Neural cell (in vitro differentiated cells): ENCODE measurements at regions not wholly inside any gene's neighbourhood (a gene's known extent, or its start where the extent isn't known, plus 50 kb on each side); places are given as distances from the start of the nearest gene placed in this dataset.

Source experiments
- H2AFZ ChIP-seq: fragments of 200-600, 300-800 bp; sonication (generic), shearing (Covaris generic); 2 replicates; pipeline ENCODE4 v1.6.0; 2014; ENCODE audit warnings: low read depth, mild to moderate bottlenecking, antibody characterized with exemption, low read length, moderate library complexity
- H3F3A ChIP-seq: fragments of 200-600 bp; shearing (Covaris generic); 2 replicates; pipeline ENCODE4 v1.6.1; 2016; ENCODE audit warnings: mild to moderate bottlenecking, moderate library complexity, mixed read lengths, antibody characterized with exemption, low read length; ENCODE audit not compliant: insufficient read depth, poor library complexity, severe bottlenecking
- H3K27ac ChIP-seq: fragments of 200-600, 300-800 bp; sonication (generic), shearing (Covaris generic); 2 replicates; pipeline ENCODE4 v1.5.1; 2014; ENCODE audit warnings: mild to moderate bottlenecking, low read length, moderate library complexity
- H3K27me3 ChIP-seq: fragments of 300-800, 200-600 bp; sonication (generic), shearing (Covaris generic); 2 replicates; pipeline ENCODE4 v1.6.0; 2014; ENCODE audit warnings: mild to moderate bottlenecking, low read depth, low read length, moderate library complexity; ENCODE audit not compliant: insufficient read depth
- H3K36me3 ChIP-seq: fragments of 300-800, 200-600 bp; sonication (generic), shearing (Covaris generic); 2 replicates; pipeline ENCODE4 v1.5.1; 2014; ENCODE audit warnings: mild to moderate bottlenecking, antibody characterized with exemption, low read length, moderate library complexity; ENCODE audit not compliant: insufficient read depth
- H3K4me2 ChIP-seq: fragments of 300-800, 200-600 bp; sonication (generic), shearing (Covaris generic); 2 replicates; pipeline ENCODE4 v1.6.0; 2014; ENCODE audit warnings: mild to moderate bottlenecking, low read length
- H3K4me3 ChIP-seq: fragments of 300-800, 200-600 bp; sonication (generic), shearing (Covaris generic); 2 replicates; pipeline ENCODE4 v1.5.1; 2014; ENCODE audit warnings: mild to moderate bottlenecking, low read length, moderate library complexity
- H3K79me2 ChIP-seq: fragments of 200-600 bp; shearing (Covaris generic); replicated peaks from 2 replicates; pipeline ENCODE4 v1.6.0; 2014; ENCODE audit warnings: mild to moderate bottlenecking, low read length, moderate library complexity; ENCODE audit not compliant: insufficient read depth
- H3K9ac ChIP-seq: fragments of 300-800, 200-600 bp; sonication (generic), shearing (Covaris generic); 2 replicates; pipeline ENCODE4 v1.6.1; 2016; ENCODE audit warnings: mild to moderate bottlenecking, low read length, mixed read lengths
- H3K9me2 ChIP-seq: fragments of 200-600 bp; shearing (Covaris generic); 2 replicates; pipeline ENCODE4 v1.6.1; 2016; ENCODE audit warnings: mild to moderate bottlenecking, low read length, mixed read lengths; ENCODE audit not compliant: insufficient read depth
- H3K9me3 ChIP-seq: fragments of 200-600, 300-800 bp; sonication (generic), shearing (Covaris generic); 2 replicates; pipeline ENCODE4 v1.6.1; 2016; ENCODE audit warnings: mild to moderate bottlenecking, mixed run types, low read length, moderate library complexity, mixed read lengths
- H4K20me1 ChIP-seq: fragments of 200-600 bp; shearing (Covaris generic); 2 replicates; pipeline ENCODE4 v1.6.1; 2016; ENCODE audit warnings: mild to moderate bottlenecking, mixed run types; ENCODE audit not compliant: insufficient read depth
- EP300 ChIP-seq: fragments of 450-650 bp; conservative IDR thresholded peaks from 2 replicates; pipeline ENCODE4 v1.6.1; 2014; ENCODE audit warnings: antibody characterized with exemption, mild to moderate bottlenecking, moderate library complexity; ENCODE audit not compliant: poor library complexity, severe bottlenecking
- EZH2 ChIP-seq: fragments of 200-600, 300-800 bp; shearing (Covaris generic), sonication (generic); IDR thresholded peaks from 2 replicates; pipeline ENCODE4 v1.6.1; 2014; ENCODE audit warnings: antibody characterized with exemption, low read length, borderline replicate concordance, mild to moderate bottlenecking; ENCODE audit not compliant: insufficient read depth, poor library complexity, severe bottlenecking
- MXI1 ChIP-seq: fragments of 450-650 bp; conservative IDR thresholded peaks from 2 replicates; pipeline ENCODE4 v1.6.1; 2014; ENCODE audit warnings: antibody characterized with exemption, mild to moderate bottlenecking; ENCODE audit not compliant: poor library complexity, severe bottlenecking
- POLR2AphosphoS5 ChIP-seq: IDR thresholded peaks from 2 replicates; pipeline ENCODE4 v1.6.1; 2012
- RAD21 ChIP-seq: fragments of 450-650 bp; conservative IDR thresholded peaks from 2 replicates; pipeline ENCODE4 v1.6.1; 2014; ENCODE audit warnings: antibody characterized with exemption, mild to moderate bottlenecking, moderate library complexity
- SMC3 ChIP-seq: fragments of 450-650 bp; conservative IDR thresholded peaks from 2 replicates; pipeline ENCODE4 v1.6.1; 2014; ENCODE audit warnings: antibody characterized with exemption, mild to moderate bottlenecking, moderate library complexity; ENCODE audit not compliant: poor library complexity
- TAF1 ChIP-seq: IDR thresholded peaks from 2 replicates; pipeline ENCODE4 v1.6.1; 2012; ENCODE audit warnings: low read depth
- TF ChIP-seq, protein P1 (sequence below): IDR thresholded peaks from 2 replicates; pipeline ENCODE4 v1.6.1; 2012; ENCODE audit warnings: borderline replicate concordance
- TF ChIP-seq, protein P2 (sequence below): fragments of 450-650 bp; IDR thresholded peaks from 2 replicates; pipeline ENCODE4 v1.5.1; 2014; ENCODE audit warnings: antibody characterized with exemption, mild to moderate bottlenecking, moderate library complexity; ENCODE audit not compliant: poor library complexity, severe bottlenecking

DNA sequence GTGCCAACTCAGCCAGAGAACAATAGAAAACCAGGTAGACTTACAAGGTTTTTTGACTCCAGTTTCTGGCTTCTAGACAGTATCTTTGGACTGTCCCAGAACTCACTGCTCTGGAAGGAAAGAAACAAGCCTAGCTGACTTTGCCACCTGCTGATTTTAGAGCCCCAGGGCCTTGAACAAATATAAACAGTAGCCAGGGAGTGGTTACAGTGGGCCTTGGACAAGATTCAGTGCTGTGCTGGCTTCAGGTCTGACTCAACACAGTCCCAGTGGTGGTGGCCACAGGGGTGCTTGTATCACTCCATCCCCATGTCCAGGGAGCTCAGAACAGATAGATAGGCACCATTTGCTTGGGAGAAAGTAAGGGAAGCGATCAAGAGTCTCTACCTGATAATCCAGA lies 694.1 kb upstream of the ADGRL3 start:
- Histone ChIP-seq H3K36me3 (no peaks in the 10 kb centered on the region), H3K9me2 (no peaks in the 10 kb centered on the region), H2AFZ (no peak overlapping the region), H3K9me3 (no peaks in the 10 kb centered on the region), H3K9ac (no peak overlapping the region), H3K27ac (no peak overlapping the region), H3K4me3 (no peak overlapping the region), H3K79me2 (no peaks in the 10 kb centered on the region), H4K20me1 (no peaks in the 10 kb centered on the region), H3K4me2 (no peak overlapping the region), H3F3A (no peaks in the 10 kb centered on the region), H3K27me3 (no peaks in the 10 kb centered on the region)
- no peak for TF ChIP-seq TAF1
- TF ChIP-seq RAD21: no peak
- no peak for TF ChIP-seq MXI1
- TF ChIP-seq EZH2: no peak
- TF ChIP-seq POLR2AphosphoS5: no peak
- TF ChIP-seq SMC3: no peak
- TF ChIP-seq, protein P1, sequence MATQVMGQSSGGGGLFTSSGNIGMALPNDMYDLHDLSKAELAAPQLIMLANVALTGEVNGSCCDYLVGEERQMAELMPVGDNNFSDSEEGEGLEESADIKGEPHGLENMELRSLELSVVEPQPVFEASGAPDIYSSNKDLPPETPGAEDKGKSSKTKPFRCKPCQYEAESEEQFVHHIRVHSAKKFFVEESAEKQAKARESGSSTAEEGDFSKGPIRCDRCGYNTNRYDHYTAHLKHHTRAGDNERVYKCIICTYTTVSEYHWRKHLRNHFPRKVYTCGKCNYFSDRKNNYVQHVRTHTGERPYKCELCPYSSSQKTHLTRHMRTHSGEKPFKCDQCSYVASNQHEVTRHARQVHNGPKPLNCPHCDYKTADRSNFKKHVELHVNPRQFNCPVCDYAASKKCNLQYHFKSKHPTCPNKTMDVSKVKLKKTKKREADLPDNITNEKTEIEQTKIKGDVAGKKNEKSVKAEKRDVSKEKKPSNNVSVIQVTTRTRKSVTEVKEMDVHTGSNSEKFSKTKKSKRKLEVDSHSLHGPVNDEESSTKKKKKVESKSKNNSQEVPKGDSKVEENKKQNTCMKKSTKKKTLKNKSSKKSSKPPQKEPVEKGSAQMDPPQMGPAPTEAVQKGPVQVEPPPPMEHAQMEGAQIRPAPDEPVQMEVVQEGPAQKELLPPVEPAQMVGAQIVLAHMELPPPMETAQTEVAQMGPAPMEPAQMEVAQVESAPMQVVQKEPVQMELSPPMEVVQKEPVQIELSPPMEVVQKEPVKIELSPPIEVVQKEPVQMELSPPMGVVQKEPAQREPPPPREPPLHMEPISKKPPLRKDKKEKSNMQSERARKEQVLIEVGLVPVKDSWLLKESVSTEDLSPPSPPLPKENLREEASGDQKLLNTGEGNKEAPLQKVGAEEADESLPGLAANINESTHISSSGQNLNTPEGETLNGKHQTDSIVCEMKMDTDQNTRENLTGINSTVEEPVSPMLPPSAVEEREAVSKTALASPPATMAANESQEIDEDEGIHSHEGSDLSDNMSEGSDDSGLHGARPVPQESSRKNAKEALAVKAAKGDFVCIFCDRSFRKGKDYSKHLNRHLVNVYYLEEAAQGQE: no peak
- TF ChIP-seq, protein P2, sequence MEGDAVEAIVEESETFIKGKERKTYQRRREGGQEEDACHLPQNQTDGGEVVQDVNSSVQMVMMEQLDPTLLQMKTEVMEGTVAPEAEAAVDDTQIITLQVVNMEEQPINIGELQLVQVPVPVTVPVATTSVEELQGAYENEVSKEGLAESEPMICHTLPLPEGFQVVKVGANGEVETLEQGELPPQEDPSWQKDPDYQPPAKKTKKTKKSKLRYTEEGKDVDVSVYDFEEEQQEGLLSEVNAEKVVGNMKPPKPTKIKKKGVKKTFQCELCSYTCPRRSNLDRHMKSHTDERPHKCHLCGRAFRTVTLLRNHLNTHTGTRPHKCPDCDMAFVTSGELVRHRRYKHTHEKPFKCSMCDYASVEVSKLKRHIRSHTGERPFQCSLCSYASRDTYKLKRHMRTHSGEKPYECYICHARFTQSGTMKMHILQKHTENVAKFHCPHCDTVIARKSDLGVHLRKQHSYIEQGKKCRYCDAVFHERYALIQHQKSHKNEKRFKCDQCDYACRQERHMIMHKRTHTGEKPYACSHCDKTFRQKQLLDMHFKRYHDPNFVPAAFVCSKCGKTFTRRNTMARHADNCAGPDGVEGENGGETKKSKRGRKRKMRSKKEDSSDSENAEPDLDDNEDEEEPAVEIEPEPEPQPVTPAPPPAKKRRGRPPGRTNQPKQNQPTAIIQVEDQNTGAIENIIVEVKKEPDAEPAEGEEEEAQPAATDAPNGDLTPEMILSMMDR: no peak
- no peak for TF ChIP-seq EP300

DNA sequence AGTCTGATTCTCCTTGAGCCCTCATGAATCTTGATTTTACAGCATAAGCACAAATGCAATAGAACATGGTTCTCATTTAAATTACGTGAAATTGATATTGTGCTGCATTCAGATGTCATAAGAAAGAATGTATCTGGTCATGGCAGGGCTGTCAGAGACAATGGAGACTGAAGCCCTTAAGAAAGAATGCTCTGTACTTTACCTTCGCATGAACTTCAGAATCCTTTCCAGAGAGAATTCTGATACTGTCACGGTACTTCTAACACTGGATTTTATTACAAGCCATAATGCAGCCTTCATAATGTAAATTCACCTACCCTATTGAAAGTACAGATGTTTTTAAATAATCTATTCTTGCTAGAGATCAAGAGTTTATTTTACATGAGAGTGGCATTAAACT lies 677.9 kb upstream of the ADGRL3 start:
- no peak overlapping the region for H3K4me3 ChIP-seq
- no peak overlapping the region for H3K9ac ChIP-seq
- TF ChIP-seq EP300 (peak; percentile 52), TAF1 (no peak), EZH2 (no peak)
- H2AFZ ChIP-seq: no peak overlapping the region
- no peaks in the 10 kb centered on the region for H3K9me3 ChIP-seq
- no peaks in the 10 kb centered on the region for H3K79me2 ChIP-seq
- H3K9me2 ChIP-seq: no peaks in the 10 kb centered on the region
- H4K20me1 ChIP-seq: no peaks in the 10 kb centered on the region
- no peaks in the 10 kb centered on the region for H3F3A ChIP-seq
- no peaks in the 10 kb centered on the region for H3K27me3 ChIP-seq
- H3K36me3 ChIP-seq: no peaks in the 10 kb centered on the region
- no peak overlapping the region for H3K4me2 ChIP-seq
- no peak overlapping the region for H3K27ac ChIP-seq
